Parathyroid adenoma (tissue), 2 donors: ENCODE measurements at regions not wholly inside any gene's neighbourhood (a gene's known extent, or its start where the extent isn't known, plus 50 kb on each side); places are given as distances from the start of the nearest gene placed in this dataset.

Experiments used
- H2AFZ ChIP-seq: fragments of 300-600 bp; sonication (generic); one replicate; pipeline ENCODE4 v1.7.0; 2017; ENCODE audit warnings: antibody characterized with exemption, mild to moderate bottlenecking
- H3K27ac ChIP-seq: fragments of 300-600 bp; sonication (generic); one replicate; pipeline ENCODE4 v1.7.0; 2017
- H3K27me3 ChIP-seq: fragments of 300-600 bp; sonication (generic); one replicate; pipeline ENCODE4 v1.7.0; 2017; ENCODE audit warnings: low read length; ENCODE audit not compliant: control insufficient read depth, insufficient read depth
- H3K36me3 ChIP-seq: fragments of 300-600 bp; sonication (generic); one replicate; pipeline ENCODE4 v1.7.0; 2017; ENCODE audit warnings: low read length; ENCODE audit not compliant: control insufficient read depth, insufficient read depth
- H3K4me1 ChIP-seq: fragments of 300-600 bp; sonication (generic); one replicate; pipeline ENCODE4 v1.7.0; 2017; ENCODE audit warnings: control low read depth
- H3K4me2 ChIP-seq: fragments of 300-600 bp; sonication (generic); one replicate; pipeline ENCODE4 v1.7.0; 2017; ENCODE audit warnings: low read length
- H3K4me3 ChIP-seq: fragments of 300-600 bp; sonication (generic); one replicate; pipeline ENCODE4 v1.7.0; 2017; ENCODE audit warnings: low read depth, low read length
- H3K79me2 ChIP-seq: fragments of 300-600 bp; sonication (generic); one replicate; pipeline ENCODE4 v1.7.0; 2017; ENCODE audit warnings: control low read depth
- H3K9ac ChIP-seq: fragments of 300-600 bp; sonication (generic); one replicate; pipeline ENCODE4 v1.7.0; 2017; ENCODE audit warnings: mild to moderate bottlenecking
- H3K9me3 ChIP-seq: fragments of 300-600 bp; sonication (generic); one replicate; pipeline ENCODE4 v1.7.0; 2017; ENCODE audit warnings: low read length; ENCODE audit not compliant: control insufficient read depth
- CTCF ChIP-seq: fragments of 300-600 bp; sonication (generic); IDR thresholded peaks from one replicate; pipeline ENCODE4 v1.7.0; 2017; ENCODE audit warnings: antibody characterized with exemption, mild to moderate bottlenecking
- donor health status: primary hyperparathyroidism.

- Histone ChIP-seq H3K9ac (no peak overlapping the region), H3K4me3 (no peak overlapping the region), H3K4me1 (no peaks in the 10 kb centered on the region), H3K36me3 (no peaks in the 10 kb centered on the region), H3K79me2 (no peaks in the 10 kb centered on the region), H3K9me3 (no peaks in the 10 kb centered on the region), H3K27ac (no peak overlapping the region), H3K4me2 (no peak overlapping the region), H2AFZ (no peak overlapping the region), H3K27me3 (no peaks in the 10 kb centered on the region)
- no peak for TF ChIP-seq CTCF
These were observed 141.0 kb downstream of the TFAP2C start for GRCh38 chr20:56769921-56770600.

- Histone ChIP-seq H3K4me1 (no peaks in the 10 kb centered on the region), H3K27ac (no peak overlapping the region), H2AFZ (no peak overlapping the region), H3K4me2 (no peak overlapping the region), H3K36me3 (no peaks in the 10 kb centered on the region), H3K4me3 (no peak overlapping the region), H3K27me3 (no peaks in the 10 kb centered on the region), H3K9me3 (no peaks in the 10 kb centered on the region), H3K9ac (no peak overlapping the region), H3K79me2 (no peaks in the 10 kb centered on the region)
- TF ChIP-seq CTCF: no peak
These were observed 144.6 kb downstream of the TFAP2C start for GRCh38 chr20:56773749-56774148.

GRCh38 chr20:56774873-56775272 lies 145.8 kb downstream of the TFAP2C start:
- no peak for TF ChIP-seq CTCF
- H3K36me3 ChIP-seq: no peaks in the 10 kb centered on the region
- no peaks in the 10 kb centered on the region for H3K27me3 ChIP-seq
- H3K4me1 ChIP-seq: no peaks in the 10 kb centered on the region
- H2AFZ ChIP-seq: no peak overlapping the region
- no peak overlapping the region for H3K4me2 ChIP-seq
- no peak overlapping the region for H3K9ac ChIP-seq
- H3K4me3 ChIP-seq: no peak overlapping the region
- H3K9me3 ChIP-seq: no peaks in the 10 kb centered on the region
- H3K27ac ChIP-seq: no peak overlapping the region
- H3K79me2 ChIP-seq: no peaks in the 10 kb centered on the region

GRCh38 chr20:56776345-56776744 lies 147.2 kb downstream of the TFAP2C start:
- Histone ChIP-seq H3K9ac (no peak overlapping the region), H3K36me3 (no peaks in the 10 kb centered on the region), H2AFZ (no peak overlapping the region), H3K27ac (no peak overlapping the region), H3K9me3 (no peaks in the 10 kb centered on the region), H3K79me2 (no peaks in the 10 kb centered on the region), H3K4me2 (no peak overlapping the region), H3K27me3 (no peaks in the 10 kb centered on the region), H3K4me3 (no peak overlapping the region), H3K4me1 (no peaks in the 10 kb centered on the region)
- no peak for TF ChIP-seq CTCF

- H3K9ac ChIP-seq: no peak overlapping the region
- H3K4me2 ChIP-seq: no peak overlapping the region
- H3K79me2 ChIP-seq: no peaks in the 10 kb centered on the region
- no peak for TF ChIP-seq CTCF
- H3K4me1 ChIP-seq: no peaks in the 10 kb centered on the region
- no peaks in the 10 kb centered on the region for H3K9me3 ChIP-seq
- no peak overlapping the region for H3K4me3 ChIP-seq
- H3K27me3 ChIP-seq: no peaks in the 10 kb centered on the region
- H3K36me3 ChIP-seq: no peaks in the 10 kb centered on the region
- no peak overlapping the region for H2AFZ ChIP-seq
- H3K27ac ChIP-seq: no peak overlapping the region
These were observed 149.7 kb downstream of the TFAP2C start for GRCh38 chr20:56778765-56779195.
